A549 (cell line): ENCODE measurements at regions not wholly inside any gene's neighbourhood (a gene's known extent, or its start where the extent isn't known, plus 50 kb on each side); places are given as distances from the start of the nearest gene placed in this dataset.
A peak's percentile ranks its signal among the peaks of the same experiment; 100 is the strongest.

Experiments
- ATAC-seq, 2 experiments: fragments of 200-7000 bp in 1 of 2; fragments of >200 bp in 1 of 2; cut with Nextera tagmentation in 1 of 2; cut with Tn5 transposase in 1 of 2; 3 replicates each; pipeline versions ENCODE4 v1.8.0 to v1.9.1; 2018 to 2020; ENCODE audit warnings: mild to moderate bottlenecking in 1 of 2, moderate library complexity in 1 of 2
- CTCF ChIA-PET: fragments of 300-600 bp; sonication (Branson Sonifier 250); formaldehyde crosslinking; extraction: SDS; loops from one replicate; lab custom pipeline; 2021; ENCODE audit warnings: antibody characterized with exemption, inconsistent platforms; lab: Yijun Ruan, JAX
- POLR2A ChIA-PET: fragments of 350-600 bp; formaldehyde crosslinking; extraction: SDS; loops from one replicate; lab custom pipeline; 2021; ENCODE audit warnings: antibody characterized with exemption, inconsistent platforms; lab: Yijun Ruan, JAX
- DNase-seq, 2 experiments: peaks; one replicate each; pipeline versions ENCODE4 v3.0.0 to v3.0.0-alpha.2; 2011 to 2016; ENCODE audit warnings: low read depth in 1 of 2, low spot score in 1 of 2
- FAIRE-seq: peaks from 2 replicates; lab custom pipeline; 2011; peaks lifted over from hg19 to GRCh38; lab: Jason Lieb, UNC
- H3K27ac ChIP-seq, 2 experiments: fragments of >200 bp; sonication (Bioruptor Twin); formaldehyde crosslinking; 3 replicates each; pipeline ENCODE4 v1.5.1; 2016 to 2017
- H3K4me1 ChIP-seq: fragments of >200 bp; sonication (Bioruptor Twin); formaldehyde crosslinking; 3 replicates; pipeline ENCODE4 v1.6.1; 2016
- H3K4me2 ChIP-seq: fragments of >200 bp; sonication (Bioruptor Twin); formaldehyde crosslinking; 3 replicates; pipeline ENCODE4 v1.6.1; 2016
- H3K4me3 ChIP-seq: fragments of >200 bp; sonication (Bioruptor Twin); formaldehyde crosslinking; 3 replicates; pipeline ENCODE4 v1.5.1; 2016
- H3K9me3 ChIP-seq: fragments of >200 bp; sonication (Bioruptor Twin); formaldehyde crosslinking; 3 replicates; pipeline ENCODE4 v1.6.1; 2016
- ATOH8 ChIP-seq: fragments of 250-450 bp; sonication (Bioruptor Pico); IDR thresholded peaks from 2 replicates; pipeline ENCODE4 v1.5.0; 2020; ENCODE audit warnings: low read depth, mild to moderate bottlenecking, moderate library complexity
- BHLHE40 ChIP-seq: IDR thresholded peaks from 2 replicates; pipeline ENCODE4 v1.6.1; 2012; ENCODE audit warnings: low read depth, low read length, inconsistent platforms
- CHD4 ChIP-seq: fragments of 200-600 bp; sonication (generic); IDR thresholded peaks from 2 replicates; pipeline ENCODE4 v1.6.1; 2016; ENCODE audit warnings: antibody characterized with exemption, mild to moderate bottlenecking, borderline replicate concordance
- EHMT2 ChIP-seq: fragments of 200-600 bp; sonication (generic); IDR thresholded peaks from 2 replicates; pipeline ENCODE4 v1.6.1; 2016; ENCODE audit warnings: antibody characterized with exemption, low read depth, mild to moderate bottlenecking, moderate library complexity
- EP300 ChIP-seq, 2 experiments: fragments of >200 bp; sonication (Bioruptor Twin); formaldehyde crosslinking; IDR thresholded peaks; 2 replicates in 1 of 2; 3 replicates in 1 of 2; pipeline ENCODE4 v1.6.1; 2016 to 2017
- ESRRA ChIP-seq: fragments of 150-350 bp; IDR thresholded peaks from 2 replicates; pipeline ENCODE4 v1.6.1; 2014; ENCODE audit warnings: mild to moderate bottlenecking, low read length, borderline replicate concordance
- GATA3 ChIP-seq: IDR thresholded peaks from 2 replicates; pipeline ENCODE4 v1.6.1; 2012; ENCODE audit warnings: borderline replicate concordance
- HMGXB4 ChIP-seq: fragments of 250-450 bp; sonication (Bioruptor Pico); IDR thresholded peaks from 2 replicates; pipeline ENCODE4 v1.5.0; 2021; ENCODE audit warnings: mild to moderate bottlenecking, moderate library complexity, borderline replicate concordance
- HOXB13 ChIP-seq: fragments of 250-450 bp; sonication (Bioruptor Pico); IDR thresholded peaks from 2 replicates; pipeline ENCODE4 v1.5.0; 2020; ENCODE audit warnings: low read depth, mild to moderate bottlenecking, moderate library complexity
- JUNB ChIP-seq: fragments of >200 bp; sonication (Bioruptor Twin); formaldehyde crosslinking; IDR thresholded peaks from 2 replicates; pipeline ENCODE4 v1.6.1; 2016
- KDM1A ChIP-seq: fragments of 200-600 bp; sonication (generic); IDR thresholded peaks from 2 replicates; pipeline ENCODE4 v1.6.1; 2016; ENCODE audit warnings: low read depth, mild to moderate bottlenecking
- KDM5A ChIP-seq: fragments of 200-600 bp; sonication (generic); IDR thresholded peaks from 2 replicates; pipeline ENCODE4 v1.6.1; 2016; ENCODE audit warnings: antibody characterized with exemption, mild to moderate bottlenecking
- MAFK ChIP-seq: fragments of 450-650 bp; IDR thresholded peaks from 2 replicates; pipeline ENCODE4 v1.6.1; 2014; ENCODE audit not compliant: partially characterized antibody
- MAZ ChIP-seq: fragments of 150-350 bp; IDR thresholded peaks from 2 replicates; pipeline ENCODE4 v1.6.1; 2014; ENCODE audit warnings: antibody characterized with exemption, low read depth, low read length, borderline replicate concordance
- MYC ChIP-seq: IDR thresholded peaks from 2 replicates; pipeline ENCODE4 v1.6.1; 2012; ENCODE audit warnings: mild to moderate bottlenecking, inconsistent platforms, low read length, improper control_type of control experiment, borderline replicate concordance
- RAD21 ChIP-seq, 2 experiments: fragments of >200 bp in 1 of 2; sonication (Bioruptor Twin) in 1 of 2; formaldehyde crosslinking in 1 of 2; IDR thresholded peaks in 1 of 2; conservative IDR thresholded peaks in 1 of 2; 2 replicates in 1 of 2; 3 replicates in 1 of 2; pipeline ENCODE4 v1.6.1; 2012 to 2018; ENCODE audit warnings: inconsistent platforms in 1 of 2
- SMC3 ChIP-seq: fragments of >200 bp; sonication (Bioruptor Twin); formaldehyde crosslinking; IDR thresholded peaks from 3 replicates; pipeline ENCODE4 v1.6.1; 2018; ENCODE audit warnings: inconsistent platforms
- SREBF2 ChIP-seq: fragments of 450-650 bp; IDR thresholded peaks from 2 replicates; pipeline ENCODE4 v1.6.1; 2014; ENCODE audit warnings: mild to moderate bottlenecking, moderate library complexity
- TFCP2L1 ChIP-seq: fragments of 250-450 bp; sonication (Bioruptor Pico); IDR thresholded peaks from 2 replicates; pipeline ENCODE4 v1.5.0; 2021; ENCODE audit warnings: mild to moderate bottlenecking
- TP53 ChIP-seq: fragments of 250-450 bp; sonication (Bioruptor Pico); IDR thresholded peaks from 2 replicates; pipeline ENCODE4 v1.5.0; 2021; ENCODE audit warnings: mild to moderate bottlenecking, moderate library complexity
- ZC3H11A ChIP-seq: fragments of 450-650 bp; IDR thresholded peaks from 2 replicates; pipeline ENCODE4 v1.6.1; 2014; ENCODE audit warnings: antibody characterized with exemption, mild to moderate bottlenecking
- ZFP36 ChIP-seq: fragments of 450-650 bp; IDR thresholded peaks from 2 replicates; pipeline ENCODE4 v1.6.1; 2014; ENCODE audit warnings: borderline replicate concordance; ENCODE audit not compliant: partially characterized antibody
- WGBS: methylation state at CpG from one replicate; pipeline ENCODE4 v1.1.6; 2017; ENCODE audit errors: missing lambda C conversion rate; 5-methylcytosine and 5-hydroxymethylcytosine counted together

GRCh38 chr18:40915724-40916123, 1039.3 kb upstream of the PIK3C3 start:
- Histone ChIP-seq H3K4me2 (no peak overlapping the region), H3K9me3 (no peaks in the 10 kb centered on the region), H3K4me1 (no peaks in the 10 kb centered on the region), H3K4me3 (no peak overlapping the region), H3K27ac (no peak overlapping the region)
- ChIA-PET POLR2A (no interaction called here), CTCF (no interaction called here)
- DNase-seq (no peak), ATAC-seq (no peak), FAIRE-seq (no peak)
- TF ChIP-seq SREBF2 (no peak), TP53 (no peak), ZC3H11A (no peak), KDM1A (no peak), EP300 (IDR thresholded peaks at IDR 0.05) (no peak), MAFK (no peak), ZFP36 (no peak)
- 57% methylated on average over 4 of the region's 4 CpGs for WGBS

GRCh38 chr18:40911582-40912254, 1043.3 kb upstream of the PIK3C3 start:
- no peak overlapping the region for H3K4me2 ChIP-seq
- no peaks in the 10 kb centered on the region for H3K9me3 ChIP-seq
- CTCF ChIA-PET: no interaction called here
- FAIRE-seq (no peak), DNase-seq (peak in 1 of 2 experiments; percentile 7), ATAC-seq (no peak)
- TF ChIP-seq ESRRA: no peak
- TF ChIP-seq, all 56 proteins: peak for 0
- no peaks in the 10 kb centered on the region for H3K4me1 ChIP-seq
- POLR2A ChIA-PET: no interaction called here
- H3K27ac ChIP-seq: peak overlapping the region; percentile 21 to 53; a peak in 4 of 6 replicates
- H3K4me3 ChIP-seq: no peak overlapping the region
- WGBS: 11% methylated on average over 4 of the region's 4 CpGs

GRCh38 chr18:40911041-40911440, 1044.0 kb upstream of the PIK3C3 start:
- no peaks in the 10 kb centered on the region for H3K9me3 ChIP-seq
- no peaks in the 10 kb centered on the region for H3K4me1 ChIP-seq
- ATAC-seq (no peak), DNase-seq (no peak), FAIRE-seq (no peak)
- 61% methylated on average over 3 of the region's 3 CpGs for WGBS
- H3K4me3 ChIP-seq: no peak overlapping the region
- H3K4me2 ChIP-seq: no peak overlapping the region
- TF ChIP-seq CHD4 (no peak), ATOH8 (CRISPR knock-in tag) (no peak), TFCP2L1 (no peak), EP300 (IDR thresholded peaks at IDR 0.05) (no peak), EHMT2 (no peak), SREBF2 (no peak), RAD21 (conservative IDR thresholded peaks at IDR 0.05 in 1 of 2, IDR thresholded peaks at IDR 0.05 in 1 of 2) (no peak), HMGXB4 (no peak), ZC3H11A (no peak), JUNB (no peak), GATA3 (no peak), HOXB13 (CRISPR knock-in tag) (no peak), ZFP36 (no peak), MYC (no peak), KDM5A (no peak), BHLHE40 (no peak), MAZ (no peak), SMC3 (no peak)
- ChIA-PET POLR2A (no interaction called here), CTCF (no interaction called here)
- no peak overlapping the region; a peak in 2 of 6 replicates for H3K27ac ChIP-seq
